PC-9 (cell line): ENCODE measurements at regions not wholly inside any gene's neighbourhood (a gene's known extent, or its start where the extent isn't known, plus 50 kb on each side); places are given as distances from the start of the nearest gene placed in this dataset.

Source experiments
- BruUV-seq: library from RNA; stranded (reverse); fragments of 400-500 nt; replicated peaks from 2 replicates; lab custom pipeline; 2021; lab: Mats Ljungman, UMichigan
- CTCF ChIA-PET: fragments of 300-600 bp; sonication (Branson Sonifier 250); formaldehyde crosslinking; loops from one replicate; lab custom pipeline; 2022; ENCODE audit warnings: antibody characterized with exemption; lab: Charles Lee
- POLR2A ChIA-PET: fragments of 300-600 bp; sonication (Branson Sonifier 250); formaldehyde crosslinking; loops from one replicate; lab custom pipeline; 2022; ENCODE audit warnings: antibody characterized with exemption; ENCODE audit not compliant: unreplicated experiment; lab: Charles Lee
- DNase-seq, 2 experiments: peaks; one replicate each; pipeline versions ENCODE4 v3.0.0 to v3.0.0-alpha.2; 2015 to 2022; ENCODE audit warnings: mixed read lengths in 1 of 2
- H2AFZ ChIP-seq: fragments of 200-600 bp; sonication (generic); 2 replicates; pipeline ENCODE4 v1.8.1; 2017; ENCODE audit warnings: antibody characterized with exemption
- H3F3A ChIP-seq: fragments of 200-600 bp; sonication (generic); 2 replicates; pipeline ENCODE4 v1.8.1; 2017; ENCODE audit warnings: antibody characterized with exemption, mild to moderate bottlenecking, low read depth; ENCODE audit not compliant: insufficient read depth
- H3K27ac ChIP-seq: fragments of 200-600 bp; sonication (generic); 2 replicates; pipeline ENCODE4 v1.6.1; 2016; ENCODE audit warnings: mixed run types
- H3K27me3 ChIP-seq: fragments of 200-600 bp; sonication (generic); 2 replicates; pipeline ENCODE4 v1.6.1; 2016; ENCODE audit warnings: low read depth, mixed run types; ENCODE audit not compliant: insufficient read depth
- H3K36me3 ChIP-seq: fragments of 200-600 bp; sonication (generic); 2 replicates; pipeline ENCODE4 v1.6.1; 2016; ENCODE audit warnings: low read depth, mixed run types
- H3K4me1 ChIP-seq: fragments of 200-600 bp; sonication (generic); replicated peaks from 2 replicates; pipeline ENCODE4 v1.6.1; 2016; ENCODE audit warnings: mixed run types; ENCODE audit not compliant: insufficient read depth
- H3K4me2 ChIP-seq: fragments of 200-600 bp; sonication (generic); 2 replicates; pipeline ENCODE4 v1.6.1; 2017; ENCODE audit warnings: mixed run types
- H3K4me3 ChIP-seq: fragments of 200-600 bp; sonication (generic); 2 replicates; pipeline ENCODE4 v1.6.1; 2016; ENCODE audit warnings: mixed run types
- H3K79me2 ChIP-seq: fragments of 200-600 bp; sonication (generic); 2 replicates; pipeline ENCODE4 v1.6.1; 2017; ENCODE audit warnings: low read depth, mixed run types
- H3K9me2 ChIP-seq: fragments of 200-600 bp; sonication (generic); 2 replicates; pipeline ENCODE4 v1.8.1; 2017; ENCODE audit warnings: mild to moderate bottlenecking; ENCODE audit not compliant: insufficient read depth
- H3K9me3 ChIP-seq: fragments of 200-600 bp; sonication (generic); 2 replicates; pipeline ENCODE4 v1.8.1; 2016; ENCODE audit warnings: low read depth; ENCODE audit not compliant: insufficient read depth
- H4K20me1 ChIP-seq: fragments of 200-600 bp; sonication (generic); 2 replicates; pipeline ENCODE4 v1.8.1; 2017; ENCODE audit not compliant: insufficient read depth
- CTCF ChIP-seq: fragments of 200-600 bp; sonication (generic); conservative IDR thresholded peaks from 2 replicates; pipeline ENCODE4 v1.6.1; 2017; ENCODE audit warnings: mixed run types, antibody characterized with exemption, mild to moderate bottlenecking, moderate library complexity
- EZH2 ChIP-seq: fragments of 200-600 bp; sonication (generic); IDR thresholded peaks from 2 replicates; pipeline ENCODE4 v1.8.0; 2017; ENCODE audit warnings: antibody characterized with exemption, low read depth
- intact Hi-C: fragments of 100-400 bp; cut with micrococcal nuclease; formaldehyde crosslinking; loops from one replicate; pipeline ENCODE4 v1.10.0; 2022; ENCODE audit not compliant: unreplicated experiment

GRCh38 chr6:144477396-144477795, 192.3 kb downstream of the UTRN start:
- no peak for DNase-seq
- no TSS peak for BruUV-seq
- POLR2A ChIA-PET, result no interaction called here
- H3K27ac ChIP-seq, result no peak overlapping the region
- intact Hi-C loops, result no loop called here
- no peaks in the 10 kb centered on the region for H3K4me1 ChIP-seq
- H4K20me1 ChIP-seq, result no peaks in the 10 kb centered on the region
- no peak overlapping the region for H2AFZ ChIP-seq
- no peaks in the 10 kb centered on the region for H3K27me3 ChIP-seq
- no peaks in the 10 kb centered on the region for H3K9me2 ChIP-seq
- H3K4me2 ChIP-seq, result no peak overlapping the region
- TF ChIP-seq EZH2, result no peak
- no peak for TF ChIP-seq CTCF
- CTCF ChIA-PET, result interaction anchor here (0.7 kb wide), 1 partner anchor 381 kb away, joined by 3 read pairs; no protein-coding TSS in a partner anchor
- peaks cover 12% of the 10 kb centered on the region; the same call in 1 of the 2 replicates for H3K36me3 ChIP-seq
- H3K9me3 ChIP-seq, result no peaks in the 10 kb centered on the region
- no peaks in the 10 kb centered on the region for H3K79me2 ChIP-seq
- no peak overlapping the region for H3K4me3 ChIP-seq
- peaks cover 7% of the 10 kb centered on the region; the same call in 1 of the 2 replicates for H3F3A ChIP-seq

- POLR2A ChIA-PET, result interaction anchor here (0.6 kb wide), 1 partner anchor 72 kb away, joined by 3 read pairs; no protein-coding TSS in a partner anchor
These were observed 192.7 kb downstream of the UTRN start for GRCh38 chr6:144477856-144478255.

GRCh38 chr6:144478483-144478882, 193.3 kb downstream of the UTRN start:
- Histone ChIP-seq H3K79me2 (no peaks in the 10 kb centered on the region), H3K27ac (no peak overlapping the region), H3K36me3 (peaks cover 12% of the 10 kb centered on the region; the same call in 1 of the 2 replicates), H3K9me3 (no peaks in the 10 kb centered on the region), H2AFZ (no peak overlapping the region), H3K4me1 (no peaks in the 10 kb centered on the region), H3K27me3 (no peaks in the 10 kb centered on the region), H3K4me2 (no peak overlapping the region), H4K20me1 (no peaks in the 10 kb centered on the region), H3K9me2 (no peaks in the 10 kb centered on the region), H3F3A (peaks cover 7% of the 10 kb centered on the region; the same call in 1 of the 2 replicates), H3K4me3 (no peak overlapping the region)
- CTCF ChIA-PET, result no interaction called here
- TF ChIP-seq EZH2 (no peak), CTCF (no peak)
- no peak for DNase-seq
- no TSS peak for BruUV-seq
- intact Hi-C loops, result no loop called here
- POLR2A ChIA-PET, result interaction anchor here (0.6 kb wide), 1 partner anchor 73 kb away, joined by 3 read pairs; no protein-coding TSS in a partner anchor

More at GRCh38 chr6:144477856-144478255, 192.7 kb downstream of the UTRN start:
- DNase-seq, result no peak
- Histone ChIP-seq H2AFZ (no peak overlapping the region), H3K9me3 (no peaks in the 10 kb centered on the region), H3F3A (peaks cover 7% of the 10 kb centered on the region; the same call in 1 of the 2 replicates), H3K4me2 (no peak overlapping the region), H3K36me3 (peaks cover 12% of the 10 kb centered on the region; the same call in 1 of the 2 replicates), H3K4me3 (no peak overlapping the region), H3K9me2 (no peaks in the 10 kb centered on the region), H3K27me3 (no peaks in the 10 kb centered on the region), H3K27ac (no peak overlapping the region), H3K79me2 (no peaks in the 10 kb centered on the region), H4K20me1 (no peaks in the 10 kb centered on the region), H3K4me1 (no peaks in the 10 kb centered on the region)
- TF ChIP-seq CTCF (no peak), EZH2 (no peak)
- CTCF ChIA-PET, result no interaction called here
- BruUV-seq, result no TSS peak
- intact Hi-C loops, result no loop called here
